ENCODE measurements at regions not wholly inside any gene's neighbourhood (a gene's known extent, or its start where the extent isn't known, plus 50 kb on each side); places are given as distances from the start of the nearest gene placed in this dataset.
"Not testable (repeated sequence)": the region's sequence is repeated elsewhere in the genome, so short reads cannot be mapped to it uniquely, and the experiment has no call there.

- no peak for DNase-seq (ENCODE audit: low read depth)
- no peak overlapping the region for H3K4me3 ChIP-seq (ENCODE audit: low read length)
- TF ChIP-seq CTCF (conservative IDR thresholded peaks at IDR 0.05; ENCODE audit: low read depth, low read length): no peak
Measured at GRCh38 chr9:25003686-25004085, 458.0 kb upstream of the IZUMO3 start.

GRCh38 chr9:24986331-24986730 lies 440.6 kb upstream of the IZUMO3 start:
- no peak for DNase-seq (ENCODE audit: low read depth)
- TF ChIP-seq CTCF (conservative IDR thresholded peaks at IDR 0.05; ENCODE audit: low read depth, low read length): no peak
- no peak overlapping the region for H3K4me3 ChIP-seq (ENCODE audit: low read length)

- DNase-seq (ENCODE audit: low read depth): not testable (repeated sequence)
Measured at GRCh38 chr9:24970780-24971179, 425.1 kb upstream of the IZUMO3 start.

GRCh38 chr9:24961762-24962161 lies 416.1 kb upstream of the IZUMO3 start:
- TF ChIP-seq CTCF (conservative IDR thresholded peaks at IDR 0.05; ENCODE audit: low read depth, low read length): no peak
- no peak overlapping the region for H3K4me3 ChIP-seq (ENCODE audit: low read length)
- no peak for DNase-seq (ENCODE audit: low read depth)

More at GRCh38 chr9:24970780-24971179, 425.1 kb upstream of the IZUMO3 start:
- H3K4me3 ChIP-seq (ENCODE audit: low read length): not testable (repeated sequence)

GRCh38 chr9:24953070-24953469 lies 407.4 kb upstream of the IZUMO3 start:
- no peak for TF ChIP-seq CTCF (conservative IDR thresholded peaks at IDR 0.05; ENCODE audit: low read depth, low read length)
- no peak for DNase-seq (ENCODE audit: low read depth)
- H3K4me3 ChIP-seq (ENCODE audit: low read length): no peak overlapping the region

- H3K4me3 ChIP-seq (ENCODE audit: low read length): no peak overlapping the region
- no peak for TF ChIP-seq CTCF (conservative IDR thresholded peaks at IDR 0.05; ENCODE audit: low read depth, low read length)
- DNase-seq (ENCODE audit: low read depth): no peak
Measured at GRCh38 chr9:24939109-24939850, 393.6 kb upstream of the IZUMO3 start.

GRCh38 chr9:24936117-24936516 lies 390.4 kb upstream of the IZUMO3 start:
- H3K4me3 ChIP-seq (ENCODE audit: low read length): no peak overlapping the region
- no peak for TF ChIP-seq CTCF (conservative IDR thresholded peaks at IDR 0.05; ENCODE audit: low read depth, low read length)
- no peak for DNase-seq (ENCODE audit: low read depth)

Measured in retinal pigment epithelial cell (primary cell).